Ramos (cell line): ENCODE measurements at regions not wholly inside any gene's neighbourhood (a gene's known extent, or its start where the extent isn't known, plus 50 kb on each side); places are given as distances from the start of the nearest gene placed in this dataset.

Experiments
- in situ Hi-C: fragments of 300-500 bp; cut with MboI; formaldehyde crosslinking; loops from one replicate; pipeline ENCODE4 v1.14.3; 2022; ENCODE audit warnings: low sequenced_read_pairs; ENCODE audit not compliant: unreplicated experiment

DNA sequence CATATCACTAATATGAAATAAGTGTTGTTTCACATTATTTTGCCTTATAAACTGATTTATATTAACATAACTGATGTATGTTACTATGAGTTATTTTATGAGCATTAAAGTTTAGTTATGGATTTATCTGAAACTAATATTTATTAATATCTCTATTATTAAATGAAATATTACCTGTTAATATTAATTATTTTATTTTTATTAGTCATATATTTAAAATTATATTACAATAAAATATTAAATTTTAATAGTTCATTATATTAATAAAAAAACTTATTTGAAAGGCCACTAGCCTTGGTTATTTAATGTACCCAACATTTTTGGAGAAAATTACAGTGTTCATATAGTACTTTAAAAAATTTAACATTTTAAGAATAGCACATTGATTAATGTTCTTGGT is 1643.4 kb upstream of the MIR17HG start:
- in situ Hi-C loops: no loop called here

DNA sequence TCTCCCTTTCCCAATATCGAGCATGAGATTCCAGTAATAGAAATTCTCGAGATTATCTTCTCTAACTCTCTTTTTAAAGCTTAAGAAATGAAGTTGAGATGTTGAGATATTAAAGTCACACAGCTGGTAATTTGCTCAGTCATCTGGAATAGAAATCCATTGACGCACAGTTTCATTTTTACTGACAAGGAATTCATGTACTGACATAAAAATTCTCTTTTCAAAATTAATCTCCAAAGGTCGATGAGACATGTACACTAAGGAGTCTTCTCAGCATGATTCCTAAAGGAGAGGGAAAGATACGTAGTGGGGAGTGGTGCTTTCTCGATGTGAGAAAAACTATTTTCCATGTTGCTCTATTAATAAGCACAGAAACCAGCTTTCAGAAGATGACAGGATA is 1639.5 kb upstream of the MIR17HG start:
- in situ Hi-C loops: no loop called here

DNA sequence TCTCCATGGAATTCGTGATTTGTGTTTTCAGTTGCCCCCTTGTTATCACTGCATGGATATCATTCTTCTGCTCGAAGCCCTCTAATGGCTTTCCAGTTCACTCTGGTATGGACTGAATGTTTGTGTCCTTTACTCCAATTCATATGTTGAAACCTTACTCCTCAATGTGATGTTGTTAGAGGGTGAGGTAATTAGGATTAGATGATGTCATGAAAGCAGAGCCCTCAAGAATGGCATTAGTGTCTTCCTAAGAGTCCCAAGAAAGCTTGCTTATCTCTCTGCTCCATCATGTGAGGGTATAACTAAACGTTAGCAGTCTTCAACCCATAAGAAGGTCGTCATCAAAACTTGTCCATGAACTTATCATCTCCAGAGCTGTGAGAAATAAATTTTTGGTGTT is 1626.3 kb upstream of the MIR17HG start:
- in situ Hi-C loops: no loop called here

DNA sequence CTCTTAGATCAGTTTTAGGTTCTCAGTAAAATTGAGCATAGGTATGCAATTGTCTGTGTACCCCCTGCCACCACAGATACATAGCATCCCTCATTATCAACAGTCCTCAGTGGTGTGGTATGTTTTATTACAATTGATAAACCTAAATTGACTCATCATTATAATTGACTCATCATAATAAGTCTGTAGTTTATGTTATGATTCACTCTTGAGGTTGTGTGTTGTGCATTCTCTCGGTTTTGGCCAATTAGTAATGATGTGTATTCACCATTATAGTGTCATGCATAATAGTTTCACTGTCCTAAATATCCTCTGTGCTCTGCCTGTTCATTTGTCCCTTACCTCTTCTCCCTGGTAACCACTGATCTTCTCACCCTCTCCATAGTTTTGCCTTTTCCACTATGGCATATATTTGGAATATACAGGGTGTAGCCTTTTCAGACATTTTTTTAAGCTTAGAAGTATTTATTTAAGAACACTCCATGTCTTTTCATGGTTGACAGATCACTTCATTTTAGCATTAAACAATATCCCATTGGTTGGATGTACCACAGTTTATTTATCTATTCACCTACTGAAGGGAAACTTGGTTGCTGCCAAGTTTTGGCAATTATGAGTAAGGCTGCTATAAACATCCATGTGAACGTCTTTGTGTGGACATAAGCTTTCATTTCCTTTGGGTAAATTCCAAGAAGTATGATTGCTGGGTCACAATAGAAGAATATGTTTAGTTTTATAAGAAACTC is 1620.6 kb upstream of the MIR17HG start:
- in situ Hi-C loops: no loop called here

DNA sequence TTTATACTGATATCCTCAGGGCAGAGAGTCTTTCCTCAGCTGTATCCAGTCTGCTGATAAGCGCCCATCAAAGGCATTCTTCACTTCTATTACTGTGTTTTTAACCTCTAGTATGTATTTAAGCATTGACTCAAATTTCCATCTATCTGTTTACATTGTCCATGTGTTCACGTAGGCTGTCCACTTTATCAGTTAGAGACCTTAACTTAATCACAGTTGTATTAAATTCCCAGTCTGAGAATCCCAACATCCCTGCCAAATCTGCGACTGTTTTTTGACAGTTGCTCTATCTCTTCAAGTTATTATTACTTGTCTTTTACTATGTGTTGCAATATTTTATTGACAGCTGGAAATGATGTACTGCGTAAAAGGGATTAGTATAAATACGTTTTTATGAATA is 1613.7 kb upstream of the MIR17HG start:
- in situ Hi-C loops: no loop called here

DNA sequence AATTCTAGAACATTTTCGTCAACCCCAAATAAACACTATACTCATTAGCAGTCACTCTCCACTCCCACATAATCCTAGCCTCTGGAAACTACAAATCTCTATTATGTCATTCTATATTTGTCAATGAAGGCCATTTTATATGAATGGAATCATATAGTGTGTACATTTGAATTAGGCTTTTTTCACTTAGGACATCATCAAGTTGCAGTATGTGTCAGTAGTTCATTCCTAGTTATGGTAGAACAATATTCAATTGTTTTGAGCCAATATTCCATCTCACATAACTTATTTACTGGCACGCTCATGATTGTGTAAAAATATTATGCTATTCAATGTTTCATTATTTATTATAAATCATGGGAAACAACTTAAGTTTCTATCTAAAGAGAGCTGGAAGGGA is 1610.4 kb upstream of the MIR17HG start:
- in situ Hi-C loops: no loop called here

DNA sequence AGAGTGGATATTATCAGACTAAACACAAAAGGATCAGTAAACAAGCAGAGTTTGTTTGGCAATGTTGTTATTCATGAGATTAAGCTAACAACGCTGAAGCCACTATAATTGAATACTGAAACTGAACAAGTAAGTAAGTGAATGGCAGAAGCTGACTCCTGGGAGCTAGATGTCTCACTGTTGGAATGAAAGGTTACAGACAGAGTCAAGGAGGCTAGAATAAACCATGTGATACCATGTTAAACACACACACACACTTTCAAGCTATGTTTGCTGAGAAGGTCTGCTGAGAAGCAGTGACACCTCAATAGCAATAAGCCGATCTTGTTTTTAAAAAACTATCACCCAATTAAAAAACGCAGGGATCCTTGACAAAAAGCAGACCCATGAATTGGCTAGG is 1609.4 kb upstream of the MIR17HG start:
- in situ Hi-C loops: no loop called here

DNA sequence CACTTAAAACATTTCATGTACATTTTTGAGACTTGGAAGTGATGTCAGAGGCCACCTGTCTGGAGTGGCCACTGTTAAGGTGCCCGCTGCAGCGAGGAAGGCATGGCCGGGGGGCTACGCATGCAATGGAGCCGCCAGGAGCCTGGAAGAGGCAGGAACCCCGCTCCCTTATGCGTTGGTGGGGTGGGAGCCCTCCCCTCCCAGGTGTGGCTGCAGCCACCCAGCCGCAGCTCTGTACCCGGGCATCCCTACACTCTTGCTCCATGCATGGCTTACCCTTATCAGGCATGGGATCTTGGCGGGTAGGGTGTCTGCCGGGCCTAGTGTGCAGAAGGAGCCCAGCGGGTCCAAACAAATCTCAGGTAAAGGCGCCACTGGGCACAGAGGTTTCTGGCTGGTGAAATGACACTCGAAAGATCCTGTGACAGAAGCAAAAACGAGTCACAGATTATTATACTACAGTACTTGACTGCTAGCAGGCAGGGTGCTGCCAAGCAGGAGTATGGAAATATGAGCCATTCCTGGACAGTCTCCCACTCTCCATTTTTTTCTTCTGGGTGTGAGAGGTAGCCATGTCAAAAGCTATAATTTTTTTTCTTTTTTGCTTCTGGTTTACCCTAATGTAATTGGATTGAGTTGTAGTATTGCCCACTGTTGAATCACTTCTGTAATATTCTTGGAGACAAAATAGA is 1606.3 kb upstream of the MIR17HG start:
- in situ Hi-C loops: no loop called here

DNA sequence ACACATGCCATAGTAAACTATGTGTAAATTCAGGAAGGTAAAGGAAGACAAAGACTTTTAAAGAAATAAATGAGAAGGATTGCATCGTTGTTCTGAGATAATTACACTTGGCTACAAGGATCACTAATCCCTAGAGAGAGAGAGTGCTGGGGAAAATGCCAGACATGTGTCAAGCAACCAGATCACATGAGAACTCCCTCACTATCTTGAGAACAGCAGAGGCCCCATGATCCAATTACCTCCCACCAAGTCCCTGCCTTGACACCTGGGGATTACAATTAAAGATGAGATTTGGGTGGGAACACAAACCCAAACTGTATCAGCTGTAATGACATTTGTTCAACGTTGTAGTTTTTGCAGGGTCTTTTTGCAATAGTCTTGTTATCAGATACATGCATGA is 1600.9 kb upstream of the MIR17HG start:
- in situ Hi-C loops: no loop called here

DNA sequence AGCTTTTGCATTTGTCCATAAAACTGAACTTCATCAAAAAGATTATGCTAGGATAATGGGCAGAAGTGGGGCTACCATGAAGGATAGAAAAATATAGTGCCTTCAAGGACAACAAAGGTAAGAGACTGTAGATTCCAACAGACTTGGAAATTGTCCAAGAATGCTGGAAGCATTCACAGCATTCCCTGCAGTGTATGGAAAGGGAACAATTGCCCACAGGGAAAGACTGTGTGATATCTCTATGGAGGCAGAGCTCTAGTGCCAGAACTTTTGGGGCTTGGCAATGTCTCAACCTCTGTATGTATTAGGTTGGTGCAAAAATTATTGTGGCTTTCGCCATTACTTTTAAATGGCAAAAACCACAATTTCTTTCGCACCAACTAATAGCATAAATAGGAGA is 1598.8 kb upstream of the MIR17HG start:
- in situ Hi-C loops: no loop called here

DNA sequence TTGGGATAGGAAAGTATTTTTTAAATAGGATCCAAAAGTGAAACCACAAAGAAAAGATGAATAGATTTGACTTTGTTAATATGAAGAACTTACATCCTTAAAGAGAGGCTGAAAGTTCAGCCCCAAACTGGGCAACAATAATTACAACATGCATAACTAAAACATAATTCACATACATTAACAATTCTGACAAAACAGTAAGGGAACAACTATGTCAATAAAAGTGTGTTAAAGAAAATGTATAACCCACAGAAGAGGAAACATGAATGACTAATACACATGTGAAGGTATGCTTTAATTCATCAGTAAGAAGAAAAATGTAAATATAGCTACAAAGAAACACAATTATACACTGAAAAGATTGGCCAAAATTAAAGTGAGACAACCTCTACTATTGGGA is 1597.6 kb upstream of the MIR17HG start:
- in situ Hi-C loops: no loop called here

DNA sequence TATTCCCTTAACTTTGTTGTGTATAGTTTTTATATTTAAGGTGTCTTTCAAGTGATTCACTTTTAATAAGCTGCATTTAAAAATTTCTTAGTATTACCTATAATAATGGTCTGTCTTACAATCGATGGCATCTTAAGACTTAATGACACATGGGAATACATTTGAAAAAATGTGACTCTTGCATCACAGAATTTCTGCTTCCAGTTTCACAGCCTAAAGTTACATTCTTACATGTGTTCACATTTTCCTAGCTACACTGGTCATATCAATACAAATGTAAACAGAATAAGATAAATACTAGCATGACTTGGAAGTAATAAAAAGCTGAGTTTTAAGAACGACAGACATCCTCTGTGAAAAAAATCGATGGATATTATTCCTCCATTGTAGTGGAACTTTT is 1597.1 kb upstream of the MIR17HG start:
- in situ Hi-C loops: no loop called here

DNA sequence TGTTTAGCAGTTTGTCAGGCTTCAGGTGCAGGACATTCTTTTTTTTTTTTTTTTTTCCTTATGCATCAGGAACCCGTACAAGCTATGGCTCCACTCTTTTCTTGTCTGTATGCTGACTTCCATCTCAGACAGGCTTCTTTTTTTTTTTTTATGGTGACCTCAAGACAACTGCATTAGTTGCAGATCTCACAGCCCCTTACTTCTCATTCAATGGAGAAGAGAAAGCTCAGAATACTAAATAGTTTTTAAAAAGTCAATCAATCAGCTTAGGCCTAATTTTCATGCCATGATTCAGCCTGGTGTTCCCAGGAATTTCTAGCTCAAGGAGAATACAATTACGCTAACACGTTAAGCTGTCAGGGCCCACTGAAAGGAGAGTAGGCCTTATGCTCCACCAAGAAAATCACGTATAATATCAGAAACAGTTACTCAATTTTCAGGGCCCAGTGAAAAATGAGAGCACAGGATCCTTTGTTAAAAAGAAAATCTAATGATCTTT is 1596.0 kb upstream of the MIR17HG start:
- in situ Hi-C loops: no loop called here

DNA sequence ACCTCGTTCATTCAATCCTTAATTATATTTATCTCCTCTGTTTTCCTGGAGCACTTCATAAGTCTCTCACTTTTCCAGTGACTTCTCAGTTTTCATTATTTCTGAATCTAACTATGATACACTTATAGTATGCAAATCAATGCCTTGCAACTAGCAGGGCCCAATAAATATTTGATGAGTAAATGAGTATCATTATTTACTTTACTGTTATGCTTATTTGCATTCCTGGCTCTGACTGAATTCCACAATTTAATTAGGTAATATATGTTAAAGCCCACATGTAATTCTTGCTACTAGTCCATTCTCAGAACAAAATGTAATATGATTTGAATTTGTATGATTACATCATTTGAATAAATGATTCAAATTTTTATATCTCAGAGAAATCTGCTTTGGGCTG is 1595.1 kb upstream of the MIR17HG start:
- in situ Hi-C loops: no loop called here

DNA sequence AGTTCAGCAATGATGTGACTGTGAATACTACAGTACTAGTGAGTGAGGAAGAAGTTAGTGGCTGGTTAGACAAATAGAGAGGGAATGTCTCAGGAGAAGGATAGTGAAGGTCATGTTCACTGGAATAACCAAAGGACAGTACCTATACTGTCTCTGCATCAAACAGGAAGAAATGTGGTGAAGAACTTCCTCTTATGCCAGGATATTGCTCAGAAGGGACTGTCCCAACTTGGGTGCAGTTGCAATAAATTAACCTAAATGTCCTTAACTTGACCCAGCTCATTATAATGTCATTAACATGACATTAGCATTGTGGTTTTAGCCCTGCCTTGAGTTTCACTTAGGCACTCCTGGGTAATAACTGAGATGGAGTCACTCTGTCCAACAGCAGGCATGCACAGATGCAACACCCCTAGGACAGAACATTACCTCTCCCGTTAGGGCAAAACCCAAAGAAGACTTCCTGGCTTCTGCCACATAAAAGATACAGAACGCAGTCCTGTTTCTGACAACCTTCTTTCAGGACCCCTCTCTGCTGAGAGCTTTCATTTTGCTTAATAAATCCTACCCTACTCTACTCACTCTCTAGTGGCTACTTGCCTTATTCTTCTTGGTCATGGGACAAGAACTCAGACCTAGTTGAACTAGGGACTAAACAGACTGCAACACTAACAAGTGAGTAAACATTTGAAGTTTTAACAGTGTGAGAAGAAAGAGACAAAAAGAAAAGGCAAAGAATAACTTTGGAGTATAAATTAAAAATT is 1591.6 kb upstream of the MIR17HG start:
- in situ Hi-C loops: no loop called here

DNA sequence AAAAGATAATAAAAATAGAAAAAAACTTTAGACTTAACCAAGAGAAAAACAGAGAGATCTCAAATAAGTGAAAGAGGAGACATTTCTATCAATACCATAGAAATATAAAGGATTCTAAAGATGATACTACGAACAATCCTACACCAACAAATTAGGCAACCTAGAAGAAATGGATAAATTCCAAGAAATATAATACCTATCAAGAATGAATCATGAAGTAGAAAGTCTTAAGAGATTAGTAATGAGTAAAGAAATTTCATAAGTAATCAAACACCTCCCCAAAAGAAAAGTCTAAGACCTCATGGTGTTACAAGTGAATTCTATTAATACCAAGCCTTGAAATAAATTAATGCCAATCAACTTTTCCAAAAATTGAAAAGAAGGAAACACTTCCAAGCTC is 1584.5 kb upstream of the MIR17HG start:
- in situ Hi-C loops: no loop called here

DNA sequence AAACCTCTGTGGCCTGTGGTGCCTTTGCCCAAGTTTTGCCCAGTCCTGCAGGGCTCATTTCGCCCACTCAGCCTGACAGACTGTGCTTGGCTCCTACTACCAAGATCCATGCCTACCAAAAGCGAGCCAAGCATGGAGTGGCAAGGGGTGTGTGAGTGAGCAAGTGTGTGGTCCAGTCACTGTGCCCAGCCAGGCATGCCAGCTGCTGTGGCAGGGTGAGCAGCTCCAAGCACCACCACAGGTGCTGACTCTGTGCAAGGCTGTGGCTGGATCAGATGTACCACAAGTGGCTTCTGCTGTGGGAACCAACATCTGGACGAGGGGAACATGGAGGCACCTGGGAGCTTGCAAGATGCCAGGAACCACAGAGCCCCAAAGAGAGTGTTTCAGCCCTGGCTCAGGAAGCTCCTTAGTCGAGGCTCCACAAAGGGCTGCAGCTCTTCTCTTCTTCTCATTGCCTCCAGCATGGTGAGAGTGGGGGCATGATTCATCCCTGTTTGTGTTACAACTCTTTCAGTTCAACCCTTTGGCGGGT is 1564.2 kb upstream of the MIR17HG start:
- in situ Hi-C loops: no loop called here

DNA sequence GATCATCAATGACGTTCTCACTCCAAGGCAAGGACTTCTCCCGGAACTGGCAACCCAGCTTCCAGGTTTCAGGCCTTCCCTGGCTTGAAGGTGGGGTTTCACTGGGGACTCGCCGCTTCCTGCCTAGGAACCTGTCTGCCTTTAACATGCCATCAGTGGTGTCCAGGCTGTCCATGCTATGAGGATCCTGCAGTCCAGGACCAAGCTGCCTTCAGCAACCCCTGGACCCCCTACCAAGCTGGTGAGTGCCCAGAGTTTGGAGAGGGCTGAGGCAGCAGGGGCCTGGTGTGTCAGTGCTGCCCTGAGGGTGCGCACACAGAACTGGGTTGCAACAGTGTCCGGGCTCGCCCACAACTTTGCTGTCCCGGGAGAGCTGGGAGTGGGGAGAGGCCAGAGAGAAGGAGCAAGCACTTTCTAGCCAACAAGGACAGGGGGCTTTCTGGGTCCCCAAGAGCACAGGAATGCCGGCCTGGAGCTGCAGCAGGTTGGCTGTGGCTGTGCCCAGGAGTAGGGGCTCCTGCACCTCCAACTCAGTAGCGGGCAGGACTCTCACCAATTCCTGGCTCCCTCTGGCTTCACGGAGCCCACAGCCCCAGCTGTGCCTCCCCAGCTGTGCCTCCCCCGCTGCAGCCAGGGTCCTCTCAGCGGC is 1563.2 kb upstream of the MIR17HG start:
- in situ Hi-C loops: no loop called here

DNA sequence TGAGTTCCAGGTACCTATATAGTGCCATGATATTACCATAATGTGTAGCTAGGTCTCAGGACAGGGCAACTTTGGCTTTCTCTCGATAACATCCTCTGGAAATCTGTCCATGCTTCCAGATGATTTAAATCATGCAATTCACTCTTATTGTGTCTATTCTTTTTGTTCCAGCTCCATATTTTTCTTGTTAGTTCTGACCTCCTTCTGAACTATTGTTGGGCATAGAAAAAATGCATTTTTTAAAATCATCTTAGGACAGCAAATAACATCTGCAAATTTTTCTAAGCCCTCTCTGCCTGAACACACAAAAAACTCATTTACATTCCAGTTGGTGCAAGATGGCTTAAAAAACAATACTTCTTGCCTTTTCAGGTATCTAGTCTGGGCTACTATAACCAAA is 1561.0 kb upstream of the MIR17HG start:
- in situ Hi-C loops: no loop called here

DNA sequence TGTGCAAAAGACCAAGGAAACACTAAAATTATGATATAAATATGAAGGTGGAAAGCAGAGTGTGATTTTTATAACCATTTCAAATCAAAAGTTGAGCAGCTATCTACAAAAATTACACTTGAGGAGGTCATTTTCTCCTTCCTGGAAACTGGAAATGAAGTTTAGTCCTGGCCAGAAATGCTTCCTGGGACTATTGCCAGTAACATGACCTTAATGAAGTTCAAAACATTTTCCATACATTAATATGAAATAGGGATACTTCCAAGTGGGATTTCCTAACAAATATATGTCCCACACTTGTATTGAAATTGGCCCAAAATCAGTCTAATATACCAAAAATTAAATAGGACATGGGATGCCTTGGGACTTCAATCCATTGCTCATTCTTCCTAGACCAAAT is 1556.8 kb upstream of the MIR17HG start:
- in situ Hi-C loops: no loop called here
